ENCODE measurements at regions not wholly inside any gene's neighbourhood (a gene's known extent, or its start where the extent isn't known, plus 50 kb on each side); places are given as distances from the start of the nearest gene placed in this dataset.

DNA sequence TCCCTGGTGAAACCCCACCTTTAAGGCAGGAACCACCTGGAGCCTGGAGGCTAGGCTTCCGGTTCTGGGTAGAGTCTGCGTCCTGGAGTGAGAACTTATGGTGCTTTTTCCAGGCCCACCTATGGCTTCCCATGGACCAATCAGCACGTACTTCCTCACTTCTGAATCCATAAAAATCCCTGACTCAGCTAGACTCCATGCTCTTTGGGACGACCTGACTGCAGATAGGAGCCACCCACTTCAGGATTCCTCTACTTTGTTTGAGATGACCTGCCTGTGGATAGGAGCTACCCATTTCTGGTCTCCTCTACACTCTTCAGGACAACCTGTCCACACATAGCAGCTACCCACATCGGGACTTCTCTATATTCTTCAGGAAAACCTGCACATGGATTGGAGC is 168.8 kb upstream of the IRX2 start:
- ATAC-seq (ENCODE audit: low FRiP score) (no peak), DNase-seq (ENCODE audit: low spot score) (no peak)
- TF ChIP-seq, protein P1, sequence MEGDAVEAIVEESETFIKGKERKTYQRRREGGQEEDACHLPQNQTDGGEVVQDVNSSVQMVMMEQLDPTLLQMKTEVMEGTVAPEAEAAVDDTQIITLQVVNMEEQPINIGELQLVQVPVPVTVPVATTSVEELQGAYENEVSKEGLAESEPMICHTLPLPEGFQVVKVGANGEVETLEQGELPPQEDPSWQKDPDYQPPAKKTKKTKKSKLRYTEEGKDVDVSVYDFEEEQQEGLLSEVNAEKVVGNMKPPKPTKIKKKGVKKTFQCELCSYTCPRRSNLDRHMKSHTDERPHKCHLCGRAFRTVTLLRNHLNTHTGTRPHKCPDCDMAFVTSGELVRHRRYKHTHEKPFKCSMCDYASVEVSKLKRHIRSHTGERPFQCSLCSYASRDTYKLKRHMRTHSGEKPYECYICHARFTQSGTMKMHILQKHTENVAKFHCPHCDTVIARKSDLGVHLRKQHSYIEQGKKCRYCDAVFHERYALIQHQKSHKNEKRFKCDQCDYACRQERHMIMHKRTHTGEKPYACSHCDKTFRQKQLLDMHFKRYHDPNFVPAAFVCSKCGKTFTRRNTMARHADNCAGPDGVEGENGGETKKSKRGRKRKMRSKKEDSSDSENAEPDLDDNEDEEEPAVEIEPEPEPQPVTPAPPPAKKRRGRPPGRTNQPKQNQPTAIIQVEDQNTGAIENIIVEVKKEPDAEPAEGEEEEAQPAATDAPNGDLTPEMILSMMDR (IDR thresholded peaks at IDR 0.05), result no peak

DNA sequence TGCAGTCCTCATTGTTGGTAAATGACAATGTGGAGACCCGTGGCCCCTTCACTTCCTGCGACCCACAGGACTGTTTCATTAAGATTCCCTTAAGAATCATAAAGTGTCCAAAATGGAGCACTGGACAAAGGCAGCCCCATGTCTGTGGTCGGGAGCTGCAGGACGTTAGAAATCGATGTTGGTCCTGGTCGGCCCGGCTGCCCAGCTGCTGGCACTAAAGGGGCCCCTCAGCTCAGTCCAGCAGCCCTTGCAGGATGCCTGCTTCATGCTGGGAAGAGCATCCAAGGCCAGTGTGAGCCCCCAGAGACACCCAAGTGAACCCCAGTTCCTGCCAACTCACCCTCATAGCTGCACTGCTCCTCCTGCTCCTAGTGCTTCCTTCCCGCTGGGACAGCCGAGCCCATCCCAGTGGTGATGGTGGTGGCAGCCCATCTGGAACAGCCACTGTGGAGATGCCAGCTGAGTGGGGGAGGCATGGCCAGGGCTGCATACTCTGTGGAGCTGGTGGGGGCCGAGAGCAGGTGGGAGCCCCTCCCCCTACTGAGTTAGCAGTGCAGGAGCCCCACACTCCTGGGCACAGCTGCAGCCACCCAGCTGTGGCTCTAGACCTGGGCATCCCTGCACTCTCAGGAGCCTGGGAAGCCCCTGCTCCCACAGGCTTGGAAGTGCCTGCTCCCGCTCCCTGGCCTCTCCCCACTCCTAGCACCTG is 168.0 kb upstream of the IRX2 start:
- no peak for DNase-seq (ENCODE audit: low spot score)
- no peak for ATAC-seq (ENCODE audit: low FRiP score)
- TF ChIP-seq, protein P1 (IDR thresholded peaks at IDR 0.05), result no peak

- ATAC-seq (ENCODE audit: low FRiP score) (no peak), DNase-seq (ENCODE audit: low spot score) (no peak)
- TF ChIP-seq, protein P1 (IDR thresholded peaks at IDR 0.05), result no peak
These were observed 166.0 kb upstream of the IRX2 start for GRCh38 chr5:2917524-2917923.

DNA sequence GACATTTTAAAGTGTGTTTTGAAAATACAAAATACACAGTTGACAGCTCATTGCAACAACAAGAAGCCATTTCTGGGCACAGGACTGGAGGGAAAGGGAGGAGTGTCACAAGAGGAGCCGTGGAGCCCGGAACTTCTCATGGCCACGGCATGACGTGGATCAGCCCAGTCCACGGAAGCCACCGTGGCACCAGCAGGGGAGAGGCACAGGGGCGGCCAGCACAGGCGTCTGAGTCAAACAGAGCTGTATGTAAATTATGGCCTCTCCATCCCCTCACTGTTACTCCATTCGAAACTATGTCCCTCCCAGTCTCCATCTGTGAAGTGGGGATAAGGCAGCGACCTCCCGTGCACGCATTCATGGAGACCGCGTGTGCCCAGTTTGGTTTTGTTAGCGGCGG is 165.6 kb upstream of the IRX2 start:
- ATAC-seq (ENCODE audit: low FRiP score) (no peak), DNase-seq (ENCODE audit: low spot score) (no peak)
- TF ChIP-seq, protein P1 (IDR thresholded peaks at IDR 0.05), result no peak

DNA sequence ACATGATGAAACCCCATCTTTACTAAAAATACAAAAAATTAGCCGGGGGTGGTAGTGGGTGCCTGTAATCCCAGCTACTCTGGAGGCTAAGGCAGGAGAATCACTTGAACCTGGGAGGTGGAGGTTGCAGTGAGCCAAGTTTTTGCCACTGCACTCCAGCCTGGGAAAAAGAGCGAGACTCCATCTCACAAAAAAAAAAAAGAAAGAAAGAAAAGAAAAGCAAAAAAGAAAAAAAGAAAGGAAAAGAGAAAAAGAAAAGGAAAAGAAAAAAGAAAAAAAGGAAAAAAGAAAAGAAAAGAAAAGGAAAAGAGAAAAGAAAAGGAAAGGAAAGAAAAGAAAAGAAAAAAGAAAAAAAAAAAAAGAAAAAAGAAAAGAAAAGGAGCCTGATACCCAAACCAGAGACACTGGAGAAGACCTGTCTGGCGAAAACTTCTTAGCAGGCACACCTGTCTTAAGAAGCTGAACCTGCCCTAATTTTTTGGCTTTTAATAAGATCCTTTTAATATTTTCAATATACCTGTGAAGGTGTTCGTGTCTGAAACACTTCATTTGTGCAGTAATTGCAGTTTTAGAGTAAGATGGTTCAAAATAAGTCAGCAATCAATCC is 164.7 kb upstream of the IRX2 start:
- ATAC-seq (ENCODE audit: low FRiP score) (no peak), DNase-seq (ENCODE audit: low spot score) (no peak)
- TF ChIP-seq, protein P1 (IDR thresholded peaks at IDR 0.05), result no peak

DNA sequence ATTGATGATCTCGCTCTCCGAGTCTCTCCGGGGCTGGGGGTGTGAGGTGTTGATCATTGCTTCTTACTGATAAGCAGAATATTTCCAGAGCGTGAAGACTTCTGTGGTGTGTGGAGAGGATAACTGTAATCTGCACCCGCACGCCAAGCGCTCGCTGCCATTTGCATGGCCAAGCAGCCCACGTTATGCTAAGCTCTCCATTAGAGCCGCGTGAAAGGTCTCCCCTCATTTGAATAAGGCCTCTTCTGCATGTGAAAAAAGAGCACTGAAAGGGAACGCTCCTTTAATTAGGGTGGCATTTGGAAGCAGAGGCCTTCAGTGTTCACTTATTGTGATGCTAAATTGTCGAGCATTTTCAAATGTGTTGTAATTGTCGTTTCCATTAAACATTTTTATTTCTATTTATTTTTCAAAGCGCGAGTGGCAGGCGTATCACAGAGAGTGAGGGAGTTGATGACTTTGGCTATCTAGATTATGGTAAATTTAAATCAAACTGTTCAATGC is 163.6 kb upstream of the IRX2 start:
- DNase-seq (ENCODE audit: low spot score), result no peak
- TF ChIP-seq, protein P1 (IDR thresholded peaks at IDR 0.05), result no peak
- ATAC-seq (ENCODE audit: low FRiP score), result no peak
